Adrenal gland (tissue), 5 donors: ENCODE measurements at regions not wholly inside any gene's neighbourhood (a gene's known extent, or its start where the extent isn't known, plus 50 kb on each side); places are given as distances from the start of the nearest gene placed in this dataset.

Experiments
- CTCF ChIP-seq, 6 experiments: fragments of 450-650 bp in 4 of 6; fragments of 200-600 bp in 2 of 6; sonication (generic) in 1 of 6; IDR thresholded peaks; 1 replicate in 5 of 6; 2 replicates in 1 of 6; pipeline versions ENCODE4 v1.5.1 to v1.8.0; 2016 to 2021; ENCODE audit warnings: antibody characterized with exemption in 6 of 6, mild to moderate bottlenecking in 2 of 6, moderate library complexity in 1 of 6
- POLR2A ChIP-seq, 2 donors: fragments of 450-650 bp; IDR thresholded peaks; one replicate each; pipeline ENCODE4 v1.6.1; 2017; ENCODE audit warnings: antibody characterized with exemption in 2 of 2, mild to moderate bottlenecking in 2 of 2, moderate library complexity in 1 of 2
- donor health status: DM: no; HTN: no; CAD: no.

GRCh38 chr22:44362249-44363012 lies 49.7 kb upstream of the SHISAL1 start:
- TF ChIP-seq CTCF (IDR thresholded peaks at IDR 0.05) (no peak), POLR2A (IDR thresholded peaks at IDR 0.05) (no peak)
